Hematopoietic multipotent progenitor cell treated with erythropoietin and hydrocortisone succinate and interleukin-3 and kit ligand, for 8 days (in vitro differentiated cells): ENCODE measurements at regions not wholly inside any gene's neighbourhood (a gene's known extent, or its start where the extent isn't known, plus 50 kb on each side); places are given as distances from the start of the nearest gene placed in this dataset.
"Not testable (repeated sequence)": the region's sequence is repeated elsewhere in the genome, so short reads cannot be mapped to it uniquely, and the experiment has no call there.

Experiments
- DNase-seq: peaks from one replicate; pipeline ENCODE4 v3.0.0-alpha.2; 2015

DNA sequence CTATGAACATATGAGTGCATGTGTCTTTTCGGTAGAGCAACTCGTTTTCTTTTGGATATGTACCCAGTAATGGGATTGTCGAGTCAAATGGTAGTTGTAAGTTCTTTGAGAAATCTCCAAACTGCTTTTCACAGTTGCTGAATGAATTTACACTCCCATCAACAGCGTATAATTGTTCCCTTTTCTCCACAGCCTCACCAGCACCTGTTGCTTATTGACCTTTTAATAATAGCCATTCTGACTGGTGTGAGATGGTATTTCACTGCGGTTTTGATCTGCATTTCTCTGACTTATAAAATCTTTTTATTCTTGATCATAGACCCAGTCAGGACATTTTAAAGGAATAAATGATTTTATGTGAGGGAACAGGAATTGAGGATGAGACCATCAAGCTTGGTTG, 165.0 kb upstream of the KCTD3 start:
- DNase-seq = no peak

DNA sequence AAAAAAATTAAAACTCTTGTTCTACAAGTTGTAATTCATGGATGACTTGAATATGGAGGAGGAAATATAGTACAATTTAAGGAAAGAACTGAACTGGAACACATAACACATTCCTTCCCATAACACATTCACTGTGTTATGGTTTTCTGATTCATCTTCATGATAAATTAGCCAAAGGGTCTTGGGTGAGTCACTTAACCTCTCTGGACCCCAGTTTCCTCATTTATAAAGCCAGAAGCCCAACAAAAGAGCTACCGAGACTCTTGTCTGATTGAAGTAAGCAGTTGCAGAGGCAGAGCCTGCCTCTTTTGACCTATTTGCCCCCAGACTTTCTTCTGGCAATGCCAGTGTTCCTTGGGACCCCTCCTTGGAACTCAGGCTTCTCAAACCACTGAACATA, 161.9 kb upstream of the KCTD3 start:
- DNase-seq = no peak

DNA sequence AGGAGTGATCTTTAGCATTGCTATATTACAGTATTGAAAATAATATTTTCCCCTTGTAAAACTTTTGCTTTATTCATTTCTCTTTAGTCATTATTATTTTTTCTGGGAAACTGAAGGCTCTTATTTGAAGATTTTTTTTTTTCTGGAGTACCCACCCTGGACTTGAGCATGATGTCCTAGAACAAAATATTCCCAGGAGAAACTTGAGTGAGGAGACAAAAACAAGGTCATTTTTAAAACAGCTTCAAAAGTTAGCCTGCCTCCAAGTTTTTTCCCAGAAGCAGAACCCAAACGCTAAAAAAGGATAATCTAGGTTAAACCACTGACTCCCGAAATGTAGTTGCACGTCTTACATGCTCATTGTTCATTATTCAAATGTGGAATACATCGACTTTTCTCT, 160.2 kb upstream of the KCTD3 start:
- no peak for DNase-seq

- no peak for DNase-seq
Observed at GRCh38 chr1:215407575-215407974, 159.5 kb upstream of the KCTD3 start.

GRCh38 chr1:215409546-215409945, 157.6 kb upstream of the KCTD3 start:
- not testable (repeated sequence) for DNase-seq

DNA sequence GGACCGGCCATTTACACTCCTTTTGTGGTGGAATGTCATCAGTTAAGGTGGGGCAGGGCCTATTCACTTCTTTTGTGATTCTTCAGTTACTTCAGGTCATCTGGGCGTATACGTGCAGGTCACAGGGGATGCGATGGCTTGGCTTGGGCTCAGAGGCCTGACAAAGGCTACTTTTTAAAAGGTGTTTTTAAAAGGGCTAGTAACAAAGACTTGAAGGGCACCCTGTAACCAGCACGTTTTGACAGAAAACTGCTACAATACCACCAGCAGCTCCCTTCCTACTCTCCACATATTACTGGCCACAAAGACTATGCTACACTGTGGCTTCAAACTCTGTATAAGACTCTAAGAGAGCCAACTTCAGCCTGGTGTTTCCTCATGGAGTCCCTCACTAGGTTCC, 151.6 kb upstream of the KCTD3 start:
- DNase-seq = not testable (repeated sequence)

GRCh38 chr1:215416497-215416896, 150.6 kb upstream of the KCTD3 start:
- no peak for DNase-seq

DNA sequence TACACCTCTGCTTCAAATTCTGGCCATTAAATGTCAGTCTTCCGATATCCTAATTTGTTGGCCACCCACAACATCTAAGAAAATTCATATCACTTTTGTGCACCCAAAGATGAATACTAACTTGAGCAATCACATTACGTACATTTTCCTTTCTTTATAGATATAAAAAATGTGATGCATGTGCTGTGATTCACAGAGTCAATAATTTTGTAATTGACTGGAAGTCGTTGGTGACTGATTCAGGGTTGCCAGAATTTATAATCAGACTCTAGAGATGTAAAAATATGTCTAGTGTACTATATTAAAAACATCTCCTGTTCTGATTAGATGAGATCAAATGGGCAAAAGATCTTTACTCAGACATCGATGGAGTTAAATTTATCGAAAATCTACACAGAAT, 150.0 kb upstream of the KCTD3 start:
- DNase-seq = no peak

DNA sequence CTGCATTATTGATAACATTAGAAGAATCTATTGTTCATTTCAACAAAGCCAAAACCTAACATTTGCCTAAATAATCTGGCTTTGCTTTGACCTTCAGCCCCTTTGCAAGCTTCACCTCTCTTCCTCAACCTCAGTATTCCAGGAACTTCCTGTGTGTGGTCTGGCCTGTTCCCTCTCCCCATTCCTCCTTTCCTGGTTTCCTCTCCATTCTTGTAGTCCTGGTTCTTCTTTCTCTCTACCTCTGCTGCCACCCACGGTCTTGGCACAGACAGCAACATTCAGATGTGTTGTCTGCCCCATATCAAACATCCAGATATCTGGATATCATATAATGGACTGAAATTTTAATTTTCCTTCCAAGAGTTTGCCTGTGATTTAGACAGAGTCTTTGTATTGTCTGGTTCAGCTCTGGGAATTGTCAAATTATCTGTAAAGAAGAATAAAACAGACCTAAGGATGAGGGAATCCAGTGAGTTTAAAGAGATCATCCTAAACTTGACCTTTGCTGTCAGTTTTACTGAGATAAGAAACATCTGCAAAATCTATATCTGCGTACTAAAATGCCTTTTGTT, 148.1 kb upstream of the KCTD3 start:
- no peak for DNase-seq

DNA sequence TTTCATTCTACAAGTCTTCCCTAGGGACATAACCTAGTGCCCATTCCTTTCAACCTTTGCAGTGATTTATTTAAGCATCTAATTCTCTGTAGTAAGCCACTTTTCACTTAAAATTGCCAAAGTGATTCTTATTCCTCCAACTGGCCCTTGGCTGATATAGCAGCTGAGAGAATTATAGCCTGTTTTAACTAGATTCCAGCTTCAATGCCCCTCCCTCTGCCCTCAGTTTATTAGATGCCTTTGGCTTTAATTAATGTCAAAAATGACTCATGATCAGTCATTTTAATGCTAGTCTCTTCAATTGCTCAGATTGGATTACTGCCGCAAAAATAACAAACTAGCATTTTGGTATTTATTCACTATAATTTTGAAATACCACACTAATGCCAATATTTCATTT, 145.4 kb upstream of the KCTD3 start:
- DNase-seq = no peak

GRCh38 chr1:215423288-215423687, 143.8 kb upstream of the KCTD3 start:
- DNase-seq = no peak

GRCh38 chr1:215425138-215425537, 142.0 kb upstream of the KCTD3 start:
- no peak for DNase-seq

- DNase-seq = no peak
Observed at GRCh38 chr1:215426101-215426500, 141.0 kb upstream of the KCTD3 start.

- not testable (repeated sequence) for DNase-seq
Observed at GRCh38 chr1:215432483-215433227, 134.4 kb upstream of the KCTD3 start.

- DNase-seq = no peak
Observed at GRCh38 chr1:215433237-215433636, 133.9 kb upstream of the KCTD3 start.

- no peak for DNase-seq
Observed at GRCh38 chr1:215439549-215439948, 127.6 kb upstream of the KCTD3 start.

- DNase-seq = no peak
Observed at GRCh38 chr1:215444715-215445414, 122.2 kb upstream of the KCTD3 start.

DNA sequence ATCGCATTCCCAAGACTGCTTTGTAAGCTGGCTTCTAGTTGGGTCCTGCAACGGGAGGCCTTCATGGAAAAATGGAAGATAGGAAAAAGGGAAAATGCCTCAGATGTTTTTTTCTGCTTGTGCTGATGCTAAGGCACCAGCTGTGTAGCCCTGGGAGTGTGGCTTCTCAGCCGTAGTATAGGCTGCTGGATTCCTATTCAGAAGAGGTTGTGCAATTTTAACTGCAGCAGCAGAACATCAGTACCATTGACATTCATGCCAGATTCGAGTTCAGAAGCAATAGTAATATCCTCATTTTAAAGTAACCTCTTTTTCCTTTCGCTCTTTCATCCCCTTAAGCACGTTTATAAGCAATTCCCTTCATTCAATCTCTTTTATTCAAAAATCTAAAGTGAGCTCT, 119.1 kb upstream of the KCTD3 start:
- DNase-seq = not testable (repeated sequence)

DNA sequence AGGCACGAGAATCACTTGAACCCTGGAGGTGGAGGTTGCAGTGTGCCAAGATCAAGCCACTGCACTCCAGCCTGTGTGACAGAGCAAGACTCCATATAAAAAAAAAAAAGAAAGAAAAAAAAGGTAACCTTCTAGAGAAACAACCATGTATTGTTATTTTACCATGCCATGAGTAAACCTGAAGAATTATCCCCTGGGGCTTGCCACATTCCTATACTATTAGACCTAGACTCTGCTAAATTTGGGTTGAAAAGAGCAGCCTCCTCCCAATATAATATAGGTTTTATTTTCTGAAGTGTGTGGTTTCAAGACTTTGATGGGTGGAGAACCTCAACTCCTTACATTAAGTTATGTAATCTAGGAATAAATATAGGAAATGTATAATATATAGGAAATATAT, 118.0 kb upstream of the KCTD3 start:
- not testable (repeated sequence) for DNase-seq

GRCh38 chr1:215453440-215453839, 113.7 kb upstream of the KCTD3 start:
- DNase-seq = no peak

DNA sequence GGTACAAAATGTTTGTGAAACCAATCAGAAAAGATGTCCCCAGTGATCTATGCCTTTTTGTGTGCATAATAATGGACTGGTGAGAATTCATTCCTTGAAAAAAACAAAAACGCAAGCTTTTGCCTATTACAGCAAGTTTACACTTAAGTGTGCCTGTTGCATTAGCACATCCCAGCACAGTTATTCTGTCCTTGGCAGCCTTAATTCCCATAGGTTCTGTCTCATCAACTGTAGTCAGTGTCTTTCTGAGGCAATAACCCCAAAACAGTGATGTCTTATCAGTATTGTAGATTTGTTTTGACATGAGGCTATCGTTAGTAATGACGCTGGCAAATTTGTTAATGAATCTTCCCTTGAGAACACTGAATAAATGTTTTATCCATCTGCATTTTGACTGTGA, 109.9 kb upstream of the KCTD3 start:
- DNase-seq = no peak

GRCh38 chr1:215458104-215458503, 109.0 kb upstream of the KCTD3 start:
- DNase-seq = no peak

DNA sequence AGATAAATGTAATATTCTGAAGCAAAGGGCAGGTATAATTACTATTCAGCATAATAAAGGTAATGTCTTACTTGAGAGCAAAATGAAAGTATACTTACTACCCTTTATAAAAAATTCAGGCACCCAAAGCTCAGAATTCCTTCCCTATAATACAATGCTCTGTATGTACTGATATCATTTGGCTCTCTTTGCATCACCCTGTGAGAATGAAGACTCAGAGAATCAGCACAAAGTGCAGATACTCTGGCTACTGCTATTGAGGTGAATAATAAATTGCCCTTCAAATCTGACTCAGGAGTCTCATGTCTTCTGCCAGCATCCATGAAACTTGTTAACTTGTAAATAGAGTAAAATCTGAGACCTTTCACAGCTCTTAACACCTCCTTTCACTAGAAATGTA, 108.5 kb upstream of the KCTD3 start:
- DNase-seq = no peak

DNA sequence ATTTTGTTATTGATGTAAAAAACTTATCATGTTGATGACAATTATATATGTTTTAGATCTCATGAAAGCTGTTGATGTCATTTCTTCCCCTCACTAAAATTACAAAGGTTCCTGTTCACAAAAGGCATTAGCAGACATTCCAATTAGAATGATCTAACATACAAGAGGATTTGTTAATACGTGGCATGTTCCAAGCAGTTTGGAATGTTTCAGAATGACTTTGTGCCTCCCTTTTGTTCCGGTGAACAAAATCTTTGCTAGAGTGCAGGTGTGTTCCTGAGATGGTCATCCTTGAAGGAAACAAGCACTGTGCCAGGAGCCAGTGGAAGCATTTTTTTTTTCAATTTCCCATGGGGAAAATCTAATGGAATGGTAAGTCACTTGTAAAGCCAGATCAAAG, 108.0 kb upstream of the KCTD3 start:
- DNase-seq = no peak
